Chondrocyte (in vitro differentiated cells): ENCODE measurements at regions not wholly inside any gene's neighbourhood (a gene's known extent, or its start where the extent isn't known, plus 50 kb on each side); places are given as distances from the start of the nearest gene placed in this dataset.

Source experiments
- DNase-seq: peaks from one replicate; pipeline ENCODE4 v3.0.0; 2021; ENCODE audit warnings: mixed read lengths, low spot score
- H3K27ac Mint-ChIP-seq: one replicate; pipeline ENCODE4 v1.8.0; 2021; ENCODE audit warnings: mild to moderate bottlenecking, moderate library complexity, mixed read lengths; ENCODE audit not compliant: unreplicated experiment
- H3K27me3 Mint-ChIP-seq: 2 replicates; pipeline ENCODE4 v1.8.0; 2021; ENCODE audit warnings: low read depth, mixed read lengths
- H3K36me3 Mint-ChIP-seq: 2 replicates; pipeline ENCODE4 v1.8.0; 2021; ENCODE audit warnings: low read depth, mixed read lengths
- H3K4me1 Mint-ChIP-seq: 2 replicates; pipeline ENCODE4 v1.8.0; 2021; ENCODE audit warnings: low read depth, mild to moderate bottlenecking, mixed read lengths
- H3K4me3 Mint-ChIP-seq: one replicate; pipeline ENCODE4 v1.8.0; 2021; ENCODE audit warnings: mild to moderate bottlenecking, moderate library complexity, mixed read lengths; ENCODE audit not compliant: unreplicated experiment
- H3K9me3 Mint-ChIP-seq: 2 replicates; pipeline ENCODE4 v1.8.0; 2021; ENCODE audit warnings: low read depth, mixed read lengths
- CTCF ChIP-seq: fragments of 200-600 bp; sonication (generic); IDR thresholded peaks from 2 replicates; pipeline ENCODE4 v1.5.0; 2021; ENCODE audit warnings: antibody characterized with exemption, mild to moderate bottlenecking, moderate library complexity

GRCh38 chr14:97840159-97840558, 1043.0 kb downstream of the VRK1 start:
- no peak for DNase-seq
- TF ChIP-seq CTCF: no peak
- H3K4me3 Mint-ChIP-seq: no peak overlapping the region
- H3K4me1 Mint-ChIP-seq: no peaks in the 10 kb centered on the region
- peaks cover 2% of the 10 kb centered on the region for H3K27me3 Mint-ChIP-seq
- H3K9me3 Mint-ChIP-seq: peaks cover 3% of the 10 kb centered on the region
- no peaks in the 10 kb centered on the region for H3K36me3 Mint-ChIP-seq
- no peak overlapping the region for H3K27ac Mint-ChIP-seq

- Mint-ChIP-seq H3K4me1 (no peaks in the 10 kb centered on the region), H3K9me3 (no peaks in the 10 kb centered on the region), H3K36me3 (no peaks in the 10 kb centered on the region), H3K27ac (no peak overlapping the region), H3K27me3 (peaks cover 2% of the 10 kb centered on the region), H3K4me3 (no peak overlapping the region)
- DNase-seq: no peak
- no peak for TF ChIP-seq CTCF
Observed at GRCh38 chr14:97841762-97842161, 1044.6 kb downstream of the VRK1 start.

- no peak for DNase-seq
- no peaks in the 10 kb centered on the region for H3K4me1 Mint-ChIP-seq
- H3K27ac Mint-ChIP-seq: no peak overlapping the region
- H3K4me3 Mint-ChIP-seq: no peak overlapping the region
- H3K36me3 Mint-ChIP-seq: no peaks in the 10 kb centered on the region
- H3K9me3 Mint-ChIP-seq: no peaks in the 10 kb centered on the region
- peaks cover 2% of the 10 kb centered on the region for H3K27me3 Mint-ChIP-seq
- TF ChIP-seq CTCF: no peak
Observed at GRCh38 chr14:97843066-97843465, 1045.9 kb downstream of the VRK1 start.

- Mint-ChIP-seq H3K27me3 (peaks cover 2% of the 10 kb centered on the region), H3K4me3 (no peak overlapping the region), H3K9me3 (no peaks in the 10 kb centered on the region), H3K36me3 (no peaks in the 10 kb centered on the region), H3K27ac (no peak overlapping the region), H3K4me1 (no peaks in the 10 kb centered on the region)
- no peak for TF ChIP-seq CTCF
- DNase-seq: no peak
Observed at GRCh38 chr14:97844042-97844441, 1046.9 kb downstream of the VRK1 start.

GRCh38 chr14:97846156-97846555, 1049.0 kb downstream of the VRK1 start:
- H3K27me3 Mint-ChIP-seq: peaks cover 2% of the 10 kb centered on the region
- H3K36me3 Mint-ChIP-seq: no peaks in the 10 kb centered on the region
- no peaks in the 10 kb centered on the region for H3K9me3 Mint-ChIP-seq
- no peak for TF ChIP-seq CTCF
- no peak overlapping the region for H3K27ac Mint-ChIP-seq
- H3K4me1 Mint-ChIP-seq: no peaks in the 10 kb centered on the region
- DNase-seq: no peak
- no peak overlapping the region for H3K4me3 Mint-ChIP-seq
